ENCODE measurements at regions not wholly inside any gene's neighbourhood (a gene's known extent, or its start where the extent isn't known, plus 50 kb on each side); places are given as distances from the start of the nearest gene placed in this dataset.

- no peak overlapping the region for H3K27ac ChIP-seq
- TF ChIP-seq CTCF (IDR thresholded peaks at IDR 0.05), result no peak
- no peak overlapping the region for H3K9ac ChIP-seq (ENCODE audit: low read depth in 2 of 2, low read length in 2 of 2)
- DNase-seq, result no peak
- no peaks in the 10 kb centered on the region for H3K36me3 ChIP-seq
- no peaks in the 10 kb centered on the region for H3K9me3 ChIP-seq
- H3K4me1 ChIP-seq, result no peaks in the 10 kb centered on the region
- no peaks in the 10 kb centered on the region for H3K27me3 ChIP-seq
- no peak overlapping the region for H3K4me3 ChIP-seq
- intact Hi-C loops (cut with DNase I), result no loop called here
These were observed 60.0 kb upstream of the TNR start for GRCh38 chr1:175803413-175803812.

GRCh38 chr1:175802407-175803123 lies 59.2 kb upstream of the TNR start:
- intact Hi-C loops (cut with DNase I), result no loop called here
- no peak for DNase-seq
- Histone ChIP-seq H3K9ac (ENCODE audit: low read depth in 2 of 2, low read length in 2 of 2) (no peak overlapping the region), H3K27me3 (no peaks in the 10 kb centered on the region), H3K27ac (no peak overlapping the region), H3K4me1 (no peaks in the 10 kb centered on the region), H3K36me3 (no peaks in the 10 kb centered on the region), H3K9me3 (no peaks in the 10 kb centered on the region), H3K4me3 (no peak overlapping the region)
- no peak for TF ChIP-seq CTCF (IDR thresholded peaks at IDR 0.05)

GRCh38 chr1:175801979-175802378 lies 58.6 kb upstream of the TNR start:
- intact Hi-C loops (cut with DNase I), result no loop called here
- no peak for DNase-seq
- Histone ChIP-seq H3K4me1 (no peaks in the 10 kb centered on the region), H3K27me3 (no peaks in the 10 kb centered on the region), H3K9ac (ENCODE audit: low read depth in 2 of 2, low read length in 2 of 2) (no peak overlapping the region), H3K36me3 (no peaks in the 10 kb centered on the region), H3K9me3 (no peaks in the 10 kb centered on the region), H3K27ac (no peak overlapping the region), H3K4me3 (no peak overlapping the region)
- no peak for TF ChIP-seq CTCF (IDR thresholded peaks at IDR 0.05)

- intact Hi-C loops (cut with DNase I), result no loop called here
- no peaks in the 10 kb centered on the region for H3K9me3 ChIP-seq
- DNase-seq, result no peak
- no peaks in the 10 kb centered on the region for H3K36me3 ChIP-seq
- no peak overlapping the region for H3K9ac ChIP-seq (ENCODE audit: low read depth in 2 of 2, low read length in 2 of 2)
- no peaks in the 10 kb centered on the region for H3K27me3 ChIP-seq
- no peak overlapping the region for H3K4me3 ChIP-seq
- H3K27ac ChIP-seq, result no peak overlapping the region
- no peak for TF ChIP-seq CTCF (IDR thresholded peaks at IDR 0.05)
- H3K4me1 ChIP-seq, result no peaks in the 10 kb centered on the region
These were observed 54.2 kb upstream of the TNR start for GRCh38 chr1:175797576-175797975.

- TF ChIP-seq CTCF (IDR thresholded peaks at IDR 0.05), result no peak
- Histone ChIP-seq H3K4me3 (no peak overlapping the region), H3K9ac (ENCODE audit: low read depth in 2 of 2, low read length in 2 of 2) (no peak overlapping the region), H3K9me3 (no peaks in the 10 kb centered on the region), H3K36me3 (no peaks in the 10 kb centered on the region), H3K27me3 (no peaks in the 10 kb centered on the region), H3K27ac (no peak overlapping the region), H3K4me1 (no peaks in the 10 kb centered on the region)
- no peak for DNase-seq
- intact Hi-C loops (cut with DNase I), result no loop called here
These were observed 51.2 kb upstream of the TNR start for GRCh38 chr1:175794586-175794985.
